NCI-H2107 (cell line): ENCODE measurements at regions not wholly inside any gene's neighbourhood (a gene's known extent, or its start where the extent isn't known, plus 50 kb on each side); places are given as distances from the start of the nearest gene placed in this dataset.

Source experiments
- DNase-seq: peaks from one replicate; lab custom pipeline; 2025; lab: John Stamatoyannopoulos, UW

GRCh38 chr2:45337481-45337880 lies 273.6 kb downstream of the SRBD1 start:
- no peak for DNase-seq

GRCh38 chr2:45334205-45334604 lies 276.9 kb downstream of the SRBD1 start:
- no peak for DNase-seq

DNA sequence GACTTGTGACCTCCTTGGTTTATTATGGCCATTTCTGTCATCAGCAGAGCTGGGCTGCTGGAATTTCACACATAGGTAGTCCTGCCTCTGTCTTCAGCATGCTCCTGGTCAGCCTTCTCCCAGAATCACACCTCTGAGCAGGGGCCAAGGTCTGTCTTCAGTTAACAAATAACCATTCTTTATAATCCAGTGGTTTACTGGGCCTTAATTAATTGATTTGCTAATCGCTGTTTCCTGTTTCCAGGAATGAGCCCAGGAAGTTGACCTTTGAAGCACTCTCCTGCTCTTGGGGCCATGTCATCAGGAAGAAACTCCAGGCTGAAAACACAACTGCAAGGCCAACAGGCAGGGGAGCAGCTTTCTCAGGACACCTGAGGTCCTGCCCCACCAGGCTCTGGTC lies 278.5 kb downstream of the SRBD1 start:
- DNase-seq, result no peak

DNA sequence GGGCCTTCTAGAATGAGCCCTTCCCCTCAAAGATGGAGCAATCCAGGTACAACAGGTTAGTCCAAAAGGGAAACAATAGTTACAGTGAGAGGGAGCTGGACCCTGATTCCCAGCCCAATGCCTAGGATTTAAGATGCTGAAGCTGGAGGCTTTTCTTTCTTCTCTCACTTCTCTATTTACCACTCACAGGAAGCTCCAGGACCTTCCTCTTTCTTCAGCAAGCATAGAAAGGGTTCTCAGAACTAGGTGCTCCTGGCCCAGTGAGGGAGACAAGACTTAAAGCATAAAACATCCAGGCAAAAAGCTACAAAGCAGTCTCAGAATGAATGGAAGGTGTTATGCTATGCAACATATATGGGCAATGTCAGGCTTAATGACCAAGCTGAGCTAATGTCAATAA lies 279.0 kb downstream of the SRBD1 start:
- no peak for DNase-seq

- DNase-seq, result no peak
Measured at GRCh38 chr2:45331410-45331786, 279.7 kb downstream of the SRBD1 start.

DNA sequence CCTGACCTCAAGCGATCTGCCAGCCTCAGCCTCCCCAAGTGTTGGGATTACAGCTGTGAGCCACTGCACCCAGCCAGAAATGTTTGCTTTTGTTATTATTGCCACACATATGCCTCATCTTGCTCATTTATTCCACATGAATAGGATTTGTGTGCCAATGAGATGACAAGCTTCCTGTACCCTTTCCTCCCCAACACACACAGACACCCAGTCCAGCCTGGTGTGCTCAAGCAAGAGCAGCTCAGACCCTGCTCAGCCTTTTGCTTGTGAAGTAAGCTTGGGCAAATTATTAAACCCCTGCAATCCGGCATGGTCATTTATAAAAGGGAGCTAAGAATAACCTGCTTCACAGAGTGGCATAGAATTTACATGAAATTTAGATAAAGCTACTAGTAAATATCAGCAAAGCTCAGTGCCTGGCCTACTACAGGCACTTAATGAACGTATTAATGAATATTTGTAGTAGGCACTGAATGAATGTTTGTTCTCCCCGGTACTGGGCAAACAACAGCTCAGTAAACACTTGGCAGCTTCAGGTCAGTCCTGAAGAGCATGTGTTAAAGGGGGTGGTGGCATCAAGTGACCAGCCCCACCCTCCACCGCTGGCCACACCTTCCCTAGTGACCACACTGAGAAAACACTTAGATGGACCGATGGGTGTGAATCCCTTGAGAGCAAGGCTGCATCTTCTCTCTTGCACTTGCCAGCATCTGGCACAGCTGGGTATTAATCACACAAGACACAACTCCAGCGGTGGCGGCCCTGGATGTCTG lies 280.2 kb downstream of the SRBD1 start:
- DNase-seq, result no peak

DNA sequence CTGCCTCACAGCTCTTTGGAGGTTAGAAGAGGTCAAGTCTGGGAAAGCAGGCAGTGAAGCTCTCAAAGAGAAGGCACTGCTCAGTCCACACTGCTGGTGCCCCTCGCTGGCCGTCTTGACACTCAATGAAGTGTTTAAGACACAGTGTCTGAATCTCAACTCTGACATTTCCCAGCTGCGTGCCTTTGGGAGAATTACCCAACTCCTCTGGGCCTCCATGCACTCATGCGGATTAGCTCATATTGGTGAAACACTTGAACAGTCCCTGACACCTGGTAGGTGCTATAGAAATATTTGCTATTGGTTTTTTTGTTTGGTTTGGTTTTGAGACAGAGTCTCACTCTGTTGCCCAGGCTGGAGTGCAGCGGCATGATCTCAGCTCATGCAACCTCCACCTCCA lies 281.0 kb downstream of the SRBD1 start:
- no peak for DNase-seq

DNA sequence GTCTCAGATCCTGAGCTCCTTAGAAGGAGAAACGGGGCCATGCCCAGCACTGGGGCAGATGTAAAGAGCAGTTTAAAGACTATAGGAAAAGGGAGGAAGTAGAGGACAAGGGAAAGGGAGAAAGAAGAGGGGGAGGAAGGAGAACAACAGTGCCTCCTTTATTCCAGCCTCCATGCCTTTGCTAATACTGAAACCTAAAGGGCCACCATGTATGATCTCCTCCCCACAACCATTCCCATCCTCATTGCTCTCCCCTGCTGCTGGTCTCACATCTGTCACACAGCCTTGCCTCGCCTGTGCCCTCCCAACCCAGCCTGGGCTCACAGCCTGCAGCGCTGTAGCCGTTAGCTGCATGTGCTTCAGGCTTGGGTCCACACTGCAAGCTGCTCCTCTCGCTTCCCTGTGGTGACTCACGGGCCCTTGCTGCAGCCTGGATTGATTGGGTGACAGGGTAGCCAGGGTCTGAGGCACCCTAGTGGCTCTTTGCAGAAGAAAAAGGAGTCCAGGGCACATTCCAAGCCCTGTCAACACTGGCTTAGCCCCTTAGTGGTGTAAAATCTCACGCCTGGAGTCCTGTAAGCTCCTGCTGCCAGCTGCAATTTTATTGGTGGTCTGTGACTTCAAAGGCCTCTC lies 281.9 kb downstream of the SRBD1 start:
- no peak for DNase-seq

- DNase-seq, result no peak
Measured at GRCh38 chr2:45328264-45328870, 282.7 kb downstream of the SRBD1 start.

DNA sequence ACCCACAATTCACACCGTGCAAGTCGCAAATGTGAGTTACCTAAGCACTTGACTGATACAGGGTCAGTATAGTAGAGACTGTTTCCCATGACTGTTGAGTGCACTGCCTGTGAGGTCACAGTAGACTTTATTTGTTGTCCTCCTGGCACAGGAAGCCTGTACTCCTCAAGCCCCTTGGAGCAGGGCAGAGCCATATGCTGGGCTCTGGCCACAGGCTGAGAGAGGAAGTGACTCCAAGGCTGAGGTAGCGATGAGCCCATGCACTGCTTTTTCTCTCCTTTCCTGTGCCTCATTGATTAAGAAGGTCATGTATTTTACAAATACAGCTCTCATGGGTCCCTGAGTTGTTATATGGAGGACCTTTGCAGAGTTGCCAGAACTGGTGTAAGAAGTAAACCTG lies 287.7 kb downstream of the SRBD1 start:
- DNase-seq, result no peak

GRCh38 chr2:45320956-45321355 lies 290.1 kb downstream of the SRBD1 start:
- DNase-seq, result no peak

- DNase-seq, result no peak
Measured at GRCh38 chr2:45319683-45320455, 291.2 kb downstream of the SRBD1 start.

GRCh38 chr2:45318686-45319085 lies 292.4 kb downstream of the SRBD1 start:
- no peak for DNase-seq

- DNase-seq, result no peak
Measured at GRCh38 chr2:45316576-45317338, 294.3 kb downstream of the SRBD1 start.

GRCh38 chr2:45315861-45316260 lies 295.2 kb downstream of the SRBD1 start:
- DNase-seq, result no peak

- DNase-seq, result no peak
Measured at GRCh38 chr2:45312275-45312674, 298.8 kb downstream of the SRBD1 start.

DNA sequence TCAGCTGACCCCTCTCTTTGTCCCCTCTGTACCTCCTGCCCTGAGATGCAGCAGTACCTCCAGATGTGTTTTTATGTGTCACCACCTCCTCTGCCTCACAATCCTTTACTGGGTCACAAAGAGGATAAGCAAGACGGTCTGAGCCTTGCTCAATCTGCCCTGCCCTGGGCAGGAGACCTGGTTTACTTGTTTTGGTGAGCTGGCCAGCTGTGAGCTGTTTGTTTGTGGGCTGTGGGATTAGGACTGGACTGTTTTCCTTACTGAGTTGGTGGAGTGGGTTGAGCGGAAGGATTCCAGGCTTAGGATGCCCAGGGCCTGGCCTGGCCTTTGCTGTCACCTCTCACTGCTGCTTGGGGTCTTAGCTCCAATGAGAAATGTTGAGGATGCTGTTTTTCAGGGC lies 299.5 kb downstream of the SRBD1 start:
- no peak for DNase-seq

- no peak for DNase-seq
Measured at GRCh38 chr2:45307147-45307546, 297.9 kb upstream of the SIX2 start.

DNA sequence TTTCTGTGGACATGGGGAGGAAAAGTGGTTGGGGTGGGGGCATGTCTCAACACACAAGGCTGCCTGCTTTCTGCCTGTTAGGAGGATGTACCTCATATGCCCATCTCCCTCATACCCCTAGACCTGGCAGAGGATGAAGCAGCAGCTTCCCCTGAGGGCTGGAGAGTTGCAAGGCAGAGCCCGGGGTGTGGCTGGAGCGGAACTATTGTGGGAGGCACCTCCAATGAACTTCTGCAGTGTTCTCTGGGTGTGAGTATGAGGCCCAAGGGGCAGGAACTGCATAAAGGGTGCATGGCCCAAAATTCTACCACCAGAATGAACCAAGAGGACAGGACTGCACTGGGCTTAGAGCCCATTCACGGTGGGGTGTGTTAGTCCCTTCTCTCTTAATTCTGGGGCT lies 296.3 kb upstream of the SIX2 start:
- no peak for DNase-seq

DNA sequence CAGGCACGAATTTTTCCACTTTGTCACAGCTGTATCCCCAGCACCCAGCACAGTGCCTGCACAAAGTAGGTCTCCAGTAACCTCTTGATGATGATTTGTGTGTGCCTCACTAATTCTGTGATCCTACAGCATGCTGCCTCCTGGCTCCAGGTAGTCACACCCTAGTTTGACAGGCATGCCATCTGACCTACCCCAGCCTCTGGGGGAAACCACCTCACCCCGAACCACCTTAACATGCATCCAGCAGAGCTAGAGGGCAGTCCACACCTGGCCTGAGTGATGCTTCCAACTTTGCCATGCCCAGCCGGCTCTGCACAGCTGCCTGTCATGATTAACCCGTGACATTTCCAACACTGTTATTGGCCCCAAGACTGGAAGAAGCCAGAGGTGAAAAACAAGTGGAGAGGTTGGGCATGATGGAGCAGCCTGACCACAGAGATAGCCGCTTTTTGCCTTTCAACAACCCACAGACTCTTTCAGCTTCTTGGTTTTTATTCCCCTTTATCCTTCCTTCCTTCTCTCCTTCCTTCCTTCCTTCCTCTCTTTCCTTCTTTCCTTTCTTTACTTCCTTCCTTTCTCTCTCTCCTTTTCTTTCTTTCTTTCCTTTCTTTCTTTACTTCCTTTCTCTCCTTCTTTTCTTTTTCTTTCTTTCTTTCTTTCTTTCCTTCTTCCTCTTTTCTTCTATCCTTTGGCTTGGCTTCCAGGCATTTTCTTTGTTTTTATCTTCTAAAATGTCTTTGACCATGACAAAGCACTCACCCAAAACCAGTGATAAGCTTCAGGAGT lies 294.4 kb upstream of the SIX2 start:
- no peak for DNase-seq
